ENCODE measurements at regions not wholly inside any gene's neighbourhood (a gene's known extent, or its start where the extent isn't known, plus 50 kb on each side); places are given as distances from the start of the nearest gene placed in this dataset.

DNA sequence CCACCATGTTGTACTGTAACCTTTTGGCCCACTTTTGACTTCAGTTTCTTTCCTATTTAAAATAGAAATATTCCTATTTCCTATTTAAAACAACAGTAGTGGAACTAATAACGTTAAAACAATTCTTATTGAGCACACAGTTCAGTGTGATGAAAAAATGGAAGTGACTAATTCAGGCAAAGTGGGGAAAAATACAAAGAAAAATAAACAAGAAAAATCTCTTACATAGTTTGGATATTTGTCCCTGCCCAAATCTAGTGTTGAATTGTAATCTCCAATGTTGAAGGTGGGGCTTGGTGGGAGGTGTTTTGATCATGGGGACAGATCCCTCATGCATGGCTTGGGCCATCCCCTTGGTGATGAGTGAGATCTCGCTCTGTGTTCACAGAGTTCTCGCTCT lies 198.1 kb upstream of the CPHXL start:
- TF ChIP-seq, protein P1, sequence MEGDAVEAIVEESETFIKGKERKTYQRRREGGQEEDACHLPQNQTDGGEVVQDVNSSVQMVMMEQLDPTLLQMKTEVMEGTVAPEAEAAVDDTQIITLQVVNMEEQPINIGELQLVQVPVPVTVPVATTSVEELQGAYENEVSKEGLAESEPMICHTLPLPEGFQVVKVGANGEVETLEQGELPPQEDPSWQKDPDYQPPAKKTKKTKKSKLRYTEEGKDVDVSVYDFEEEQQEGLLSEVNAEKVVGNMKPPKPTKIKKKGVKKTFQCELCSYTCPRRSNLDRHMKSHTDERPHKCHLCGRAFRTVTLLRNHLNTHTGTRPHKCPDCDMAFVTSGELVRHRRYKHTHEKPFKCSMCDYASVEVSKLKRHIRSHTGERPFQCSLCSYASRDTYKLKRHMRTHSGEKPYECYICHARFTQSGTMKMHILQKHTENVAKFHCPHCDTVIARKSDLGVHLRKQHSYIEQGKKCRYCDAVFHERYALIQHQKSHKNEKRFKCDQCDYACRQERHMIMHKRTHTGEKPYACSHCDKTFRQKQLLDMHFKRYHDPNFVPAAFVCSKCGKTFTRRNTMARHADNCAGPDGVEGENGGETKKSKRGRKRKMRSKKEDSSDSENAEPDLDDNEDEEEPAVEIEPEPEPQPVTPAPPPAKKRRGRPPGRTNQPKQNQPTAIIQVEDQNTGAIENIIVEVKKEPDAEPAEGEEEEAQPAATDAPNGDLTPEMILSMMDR (IDR thresholded peaks at IDR 0.05; ENCODE audit: insufficient read depth, low read depth, low read length): no peak
- no peak for TF ChIP-seq EZH2 (IDR thresholded peaks at IDR 0.05; ENCODE audit: insufficient read depth, low read length)

Measured in astrocyte (in vitro differentiated cells and primary cell).